Germinal center (tissue), 1 donor: ENCODE measurements at regions not wholly inside any gene's neighbourhood (a gene's known extent, or its start where the extent isn't known, plus 50 kb on each side); places are given as distances from the start of the nearest gene placed in this dataset.
A peak's percentile ranks its signal among the peaks of the same experiment; 100 is the strongest.

Experiments used
- DNase-seq: peaks from one replicate; pipeline ENCODE4 v3.0.0; 2012; ENCODE audit warnings: mixed read lengths, low spot score

DNA sequence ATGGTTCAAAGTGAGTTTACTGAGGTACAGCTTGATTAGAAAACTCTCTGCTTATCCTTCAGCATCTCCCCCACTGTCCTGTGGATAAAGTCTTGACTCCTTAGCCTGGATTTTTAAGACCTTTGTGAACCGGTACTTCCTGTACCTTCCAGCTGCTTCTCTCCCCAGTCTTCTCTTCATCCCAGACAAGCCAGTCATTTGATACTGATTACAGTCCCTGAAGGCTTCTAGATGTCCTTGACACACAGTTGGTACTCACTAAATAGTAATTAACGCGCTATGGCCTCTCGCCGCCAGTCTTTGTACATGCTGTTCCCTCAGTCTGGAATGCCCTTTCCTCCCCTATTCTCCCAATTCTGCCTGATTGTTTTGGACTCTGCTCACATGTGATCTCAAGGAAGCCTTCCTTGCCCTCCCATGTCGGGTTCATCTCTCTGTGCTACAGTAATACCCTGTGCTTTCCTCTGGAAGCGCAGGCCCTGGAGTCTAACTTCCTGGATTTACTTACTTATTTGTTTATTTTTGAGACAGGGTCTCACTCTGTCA, 50.6 kb upstream of the PTGR2 start:
- no peak for DNase-seq

DNA sequence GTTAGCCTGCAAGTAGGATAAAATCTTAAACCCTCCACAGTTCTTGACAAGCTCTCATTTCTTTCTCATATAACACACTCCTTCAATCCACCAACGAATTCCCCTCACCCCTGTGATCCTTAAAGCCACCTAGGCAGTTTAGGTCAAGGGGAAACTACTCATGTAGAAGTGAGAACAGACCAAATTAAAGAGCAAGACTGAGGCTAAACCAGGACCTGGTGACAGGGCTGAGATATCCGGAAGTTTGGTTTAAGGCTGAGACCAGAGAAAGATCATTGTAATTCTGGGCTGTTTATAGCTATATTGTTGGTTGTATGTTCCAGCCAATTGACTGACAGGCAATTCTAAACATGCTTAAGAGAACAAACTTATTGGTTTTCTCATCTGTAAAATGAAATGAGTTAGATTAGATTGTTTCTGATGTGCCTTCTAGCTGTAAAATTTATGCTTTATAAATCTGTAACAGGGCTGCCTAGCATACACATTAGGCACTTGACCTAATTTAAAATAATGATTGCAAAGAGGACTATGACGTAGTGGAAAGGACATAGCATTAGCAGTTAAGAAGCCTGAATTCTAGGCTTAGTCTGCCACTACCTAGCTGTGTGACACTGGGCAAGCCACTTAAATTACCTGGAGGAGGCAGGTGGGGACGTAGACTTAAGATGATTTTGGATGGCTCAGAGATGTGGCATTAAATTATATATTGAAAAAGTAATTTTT, 53.9 kb upstream of the PTGR2 start:
- DNase-seq: no peak

GRCh38 chr14:73796893-73797542, 54.6 kb upstream of the PTGR2 start:
- no peak for DNase-seq

GRCh38 chr14:73796415-73796814, 55.2 kb upstream of the PTGR2 start:
- DNase-seq: no peak

DNA sequence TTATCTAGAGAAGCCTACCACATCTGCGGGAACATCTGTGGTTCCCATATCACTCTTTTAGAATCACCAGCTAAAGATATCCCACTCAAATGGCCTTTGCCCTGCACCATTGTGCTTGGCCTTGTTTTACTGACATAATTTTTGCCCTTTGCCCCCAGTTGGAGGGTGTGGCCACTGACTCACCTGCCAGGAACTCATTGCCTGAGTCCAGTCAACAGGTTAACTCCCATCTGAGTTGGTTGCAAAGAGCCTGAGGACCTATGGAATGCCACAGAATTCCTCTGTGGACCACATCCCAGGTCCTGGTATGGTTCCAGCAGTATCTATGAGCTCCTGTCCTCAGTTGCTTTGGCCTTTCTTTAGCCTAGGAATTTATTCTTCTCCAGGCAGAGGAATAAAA, 55.7 kb upstream of the PTGR2 start:
- no peak for DNase-seq

DNA sequence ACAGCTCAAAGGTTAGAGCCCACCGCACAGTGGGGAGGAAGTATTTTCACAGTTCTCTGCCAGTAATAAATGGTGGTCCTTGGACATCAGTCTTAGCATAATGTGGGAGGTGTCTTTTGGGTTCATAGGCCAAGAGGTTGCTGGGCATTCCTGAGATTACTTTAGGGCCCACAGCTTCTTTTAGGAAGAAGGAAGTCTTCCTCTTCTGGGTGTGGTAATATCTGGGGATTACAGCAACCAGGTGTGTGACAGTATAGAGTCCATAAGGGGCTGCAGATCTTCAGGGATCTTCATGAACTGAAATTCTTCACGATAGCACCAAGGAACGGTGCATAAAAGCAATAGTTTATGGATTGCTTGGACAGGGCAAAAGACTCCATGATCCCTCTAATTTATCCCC, 56.2 kb upstream of the PTGR2 start:
- no peak for DNase-seq

DNA sequence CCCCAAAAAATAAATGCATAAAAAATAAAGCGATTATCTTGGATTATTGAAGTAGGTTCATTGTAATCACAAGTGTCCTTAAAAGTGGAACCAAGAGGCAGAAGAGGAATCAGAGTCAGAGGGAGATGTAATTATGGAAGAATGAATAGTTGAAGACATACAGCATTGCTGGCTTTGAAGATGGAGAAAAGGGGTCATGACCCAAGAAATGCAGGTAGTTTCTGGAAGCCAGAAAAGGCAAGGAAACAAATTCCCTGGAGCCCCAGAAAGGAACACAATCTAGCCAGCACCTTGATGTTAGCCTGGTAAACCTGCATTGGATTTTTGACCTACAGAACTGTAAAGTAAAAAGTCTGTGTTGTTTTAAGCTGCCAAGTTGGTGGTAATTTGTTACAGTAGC, 57.5 kb upstream of the PTGR2 start:
- no peak for DNase-seq

GRCh38 chr14:73792481-73792880, 59.1 kb upstream of the PTGR2 start:
- DNase-seq: no peak

- no peak for DNase-seq
Measured at GRCh38 chr14:73789989-73790581, 61.5 kb upstream of the PTGR2 start.

DNA sequence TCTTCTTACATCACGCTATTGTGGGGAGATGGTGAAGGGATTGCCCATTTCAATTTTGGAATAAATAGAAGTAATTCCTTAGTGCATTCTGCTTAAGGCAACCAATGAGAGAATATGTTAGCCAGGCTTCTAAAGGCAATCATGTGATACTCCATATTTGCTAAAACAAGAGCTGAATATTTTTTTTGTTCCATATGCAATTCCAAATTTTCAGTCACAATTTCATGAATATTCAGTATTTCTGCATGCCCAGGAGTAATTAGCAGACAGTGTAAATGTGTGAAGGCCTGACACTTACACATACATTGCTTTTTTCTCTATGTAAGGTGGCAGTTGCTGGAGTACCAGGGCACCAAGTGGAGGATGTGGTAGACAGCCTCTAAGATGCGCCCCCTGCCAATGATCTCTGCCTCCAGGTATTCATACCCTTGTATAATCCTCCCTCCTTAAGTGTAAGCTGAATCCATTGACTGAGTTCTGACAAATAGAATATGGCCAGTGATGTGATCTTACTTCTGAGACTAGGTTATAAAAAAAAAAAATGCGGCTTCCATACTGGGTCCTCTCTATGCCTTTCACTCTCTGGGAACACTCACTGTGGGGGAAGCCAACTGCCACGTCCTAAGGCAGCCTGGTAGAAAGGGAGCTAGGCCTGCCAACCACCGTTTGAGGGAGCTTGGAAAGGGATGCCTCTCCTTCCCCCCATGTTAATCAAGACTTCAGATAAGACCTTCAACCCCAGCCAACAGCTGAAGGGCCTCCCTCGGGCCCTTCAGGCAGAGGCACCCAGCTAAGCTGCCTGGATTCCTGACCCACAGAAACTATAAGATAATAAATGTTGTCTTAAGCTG, 62.7 kb upstream of the PTGR2 start:
- no peak for DNase-seq

- DNase-seq: no peak
Measured at GRCh38 chr14:73788317-73788598, 63.4 kb upstream of the PTGR2 start.

GRCh38 chr14:73787486-73788316, 63.9 kb upstream of the PTGR2 start:
- no peak for DNase-seq

GRCh38 chr14:73786636-73787485, 64.8 kb upstream of the PTGR2 start:
- DNase-seq: peak; percentile 67

- peak; percentile 50 for DNase-seq
Measured at GRCh38 chr14:73785834-73786635, 65.6 kb upstream of the PTGR2 start.

- DNase-seq: no peak
Measured at GRCh38 chr14:73785336-73785833, 66.2 kb upstream of the PTGR2 start.

DNA sequence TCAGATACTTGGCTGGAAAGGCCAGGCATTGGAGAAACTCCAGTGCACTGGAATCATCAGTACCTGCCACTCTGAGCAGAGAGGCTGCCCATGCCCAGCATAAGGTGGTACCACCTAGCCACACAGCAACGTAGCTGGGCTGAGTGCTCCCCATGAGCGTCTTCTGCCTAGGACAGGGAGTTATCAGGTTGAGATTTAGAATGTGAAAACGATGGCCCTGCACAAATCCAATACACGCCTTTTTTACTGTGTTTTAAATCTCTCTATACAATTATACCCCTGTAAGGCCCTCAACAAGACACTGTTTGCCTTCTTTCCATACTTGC, 66.7 kb upstream of the PTGR2 start:
- DNase-seq: no peak

- no peak for DNase-seq
Measured at GRCh38 chr14:73784181-73784987, 67.2 kb upstream of the PTGR2 start.

- DNase-seq: no peak
Measured at GRCh38 chr14:73783107-73783727, 68.4 kb upstream of the PTGR2 start.
